ENCODE measurements at regions not wholly inside any gene's neighbourhood (a gene's known extent, or its start where the extent isn't known, plus 50 kb on each side); places are given as distances from the start of the nearest gene placed in this dataset.

DNA sequence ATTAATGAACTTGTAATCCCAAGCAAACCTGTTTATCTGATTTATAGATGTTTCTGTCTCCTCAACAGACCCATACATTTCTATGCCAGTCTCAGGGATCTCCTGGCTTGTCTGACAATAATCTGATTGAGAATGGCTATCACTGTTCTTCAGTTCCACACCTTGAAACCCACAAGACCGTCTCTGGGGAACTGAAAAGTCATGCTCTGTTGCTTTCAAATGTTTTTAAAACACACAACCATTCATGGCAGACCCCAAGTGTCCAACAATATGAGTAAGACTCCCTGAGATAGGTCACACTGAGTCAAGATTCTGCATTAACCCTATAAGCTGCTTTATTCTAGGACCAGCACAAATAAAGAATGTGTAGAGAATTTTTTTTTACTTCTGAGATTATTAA lies 611.2 kb upstream of the PLXNA2 start:
- H3K27me3 ChIP-seq (ENCODE audit: low read depth), result no peaks in the 10 kb centered on the region
- H3K9me3 ChIP-seq, result no peaks in the 10 kb centered on the region
- no peak overlapping the region for H3K4me3 ChIP-seq
- H3K36me3 ChIP-seq (replicated peaks), result no peaks in the 10 kb centered on the region
- DNase-seq (ENCODE audit: low spot score in 2 of 2), result no peak
- in situ Hi-C loops (cut with MboI; ENCODE audit: low sequenced_read_pairs), result no loop called here
- H3K4me1 ChIP-seq, result no peaks in the 10 kb centered on the region

GRCh38 chr1:208857465-208857864 lies 613.3 kb upstream of the PLXNA2 start:
- H3K27me3 ChIP-seq (ENCODE audit: low read depth), result no peaks in the 10 kb centered on the region
- H3K4me3 ChIP-seq, result no peak overlapping the region
- H3K4me1 ChIP-seq, result no peaks in the 10 kb centered on the region
- no peaks in the 10 kb centered on the region for H3K9me3 ChIP-seq
- in situ Hi-C loops (cut with MboI; ENCODE audit: low sequenced_read_pairs), result no loop called here
- DNase-seq (ENCODE audit: low spot score in 2 of 2), result no peak
- H3K36me3 ChIP-seq (replicated peaks), result no peaks in the 10 kb centered on the region

DNA sequence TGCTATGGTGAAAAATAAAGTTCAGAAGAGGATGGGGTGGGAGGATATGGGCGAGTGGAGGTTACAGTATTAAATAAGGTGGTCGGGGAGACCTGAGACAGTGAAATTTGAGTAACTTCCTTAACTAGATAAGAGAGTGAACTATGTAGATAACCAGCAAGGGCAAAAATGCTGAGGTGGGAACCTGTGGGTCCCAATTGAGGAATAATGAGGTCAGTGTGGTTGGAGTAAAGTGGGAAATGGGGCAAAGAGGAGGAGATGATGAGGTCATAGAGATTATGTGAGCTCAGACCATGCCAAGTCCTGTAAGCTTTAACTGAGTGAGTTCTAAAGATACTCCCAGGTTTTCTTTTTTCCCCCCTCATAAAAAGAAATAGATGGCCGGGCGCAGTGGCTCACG lies 614.6 kb upstream of the PLXNA2 start:
- Histone ChIP-seq H3K36me3 (replicated peaks) (no peaks in the 10 kb centered on the region), H3K9me3 (no peaks in the 10 kb centered on the region), H3K4me3 (no peak overlapping the region), H3K27me3 (ENCODE audit: low read depth) (no peaks in the 10 kb centered on the region), H3K4me1 (no peaks in the 10 kb centered on the region)
- in situ Hi-C loops (cut with MboI; ENCODE audit: low sequenced_read_pairs), result no loop called here
- no peak for DNase-seq (ENCODE audit: low spot score in 2 of 2)

- DNase-seq (ENCODE audit: low spot score in 2 of 2), result no peak
- in situ Hi-C loops (cut with MboI; ENCODE audit: low sequenced_read_pairs), result no loop called here
- no peak overlapping the region for H3K4me3 ChIP-seq
- H3K9me3 ChIP-seq, result no peaks in the 10 kb centered on the region
- H3K36me3 ChIP-seq (replicated peaks), result no peaks in the 10 kb centered on the region
- no peaks in the 10 kb centered on the region for H3K4me1 ChIP-seq
- H3K27me3 ChIP-seq (ENCODE audit: low read depth), result no peaks in the 10 kb centered on the region
These were observed 620.3 kb upstream of the PLXNA2 start for GRCh38 chr1:208864366-208864965.

GRCh38 chr1:208866386-208866955 lies 622.3 kb upstream of the PLXNA2 start:
- DNase-seq (ENCODE audit: low spot score in 2 of 2), result no peak
- in situ Hi-C loops (cut with MboI; ENCODE audit: low sequenced_read_pairs), result no loop called here

DNA sequence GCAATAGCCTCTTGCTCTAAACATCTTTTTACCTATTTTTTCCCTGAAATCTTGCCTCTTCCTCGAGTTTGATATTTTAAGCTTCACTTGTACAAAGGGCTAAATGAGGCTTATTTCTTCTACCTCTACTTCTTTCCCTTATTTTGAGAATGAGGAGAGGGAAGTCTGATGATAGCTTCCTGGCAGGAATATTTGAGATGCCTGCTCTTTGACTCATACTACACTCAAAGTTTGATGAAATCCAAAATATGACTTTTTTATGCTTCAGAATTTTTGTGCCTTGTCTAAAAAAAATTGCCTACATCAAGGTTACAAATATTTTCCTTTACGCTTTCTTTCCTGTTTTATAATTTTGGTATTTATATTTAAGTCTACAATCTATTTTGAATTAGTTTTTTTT lies 624.4 kb upstream of the PLXNA2 start:
- no peak for DNase-seq (ENCODE audit: low spot score in 2 of 2)

More at GRCh38 chr1:208866386-208866955, 622.3 kb upstream of the PLXNA2 start:
- Histone ChIP-seq H3K4me1 (no peaks in the 10 kb centered on the region), H3K4me3 (no peak overlapping the region), H3K27me3 (ENCODE audit: low read depth) (no peaks in the 10 kb centered on the region), H3K36me3 (replicated peaks) (no peaks in the 10 kb centered on the region), H3K9me3 (no peaks in the 10 kb centered on the region)

GRCh38 chr1:208874915-208875314 lies 630.7 kb upstream of the PLXNA2 start:
- no peak for DNase-seq (ENCODE audit: low spot score in 2 of 2)
- H3K4me3 ChIP-seq, result no peak overlapping the region
- in situ Hi-C loops (cut with MboI; ENCODE audit: low sequenced_read_pairs), result no loop called here
- no peaks in the 10 kb centered on the region for H3K27me3 ChIP-seq (ENCODE audit: low read depth)
- H3K4me1 ChIP-seq, result no peaks in the 10 kb centered on the region
- H3K9me3 ChIP-seq, result no peaks in the 10 kb centered on the region
- no peaks in the 10 kb centered on the region for H3K36me3 ChIP-seq (replicated peaks)

More for the DNA sequence above, 624.4 kb upstream of the PLXNA2 start:
- H3K27me3 ChIP-seq (ENCODE audit: low read depth), result no peaks in the 10 kb centered on the region
- in situ Hi-C loops (cut with MboI; ENCODE audit: low sequenced_read_pairs), result no loop called here
- no peaks in the 10 kb centered on the region for H3K9me3 ChIP-seq
- H3K4me3 ChIP-seq, result no peak overlapping the region
- H3K36me3 ChIP-seq (replicated peaks), result no peaks in the 10 kb centered on the region
- H3K4me1 ChIP-seq, result no peaks in the 10 kb centered on the region

- in situ Hi-C loops (cut with MboI; ENCODE audit: low sequenced_read_pairs), result no loop called here
- H3K4me3 ChIP-seq, result no peak overlapping the region
- H3K9me3 ChIP-seq, result no peaks in the 10 kb centered on the region
- no peaks in the 10 kb centered on the region for H3K36me3 ChIP-seq (replicated peaks)
- DNase-seq (ENCODE audit: low spot score in 2 of 2), result no peak
- H3K27me3 ChIP-seq (ENCODE audit: low read depth), result no peaks in the 10 kb centered on the region
- H3K4me1 ChIP-seq, result no peaks in the 10 kb centered on the region
These were observed 634.8 kb upstream of the PLXNA2 start for GRCh38 chr1:208879022-208879421.

- Histone ChIP-seq H3K36me3 (replicated peaks) (no peaks in the 10 kb centered on the region), H3K9me3 (no peaks in the 10 kb centered on the region), H3K4me3 (no peak overlapping the region), H3K4me1 (no peaks in the 10 kb centered on the region), H3K27me3 (ENCODE audit: low read depth) (no peaks in the 10 kb centered on the region)
- in situ Hi-C loops (cut with MboI; ENCODE audit: low sequenced_read_pairs), result no loop called here
- DNase-seq (ENCODE audit: low spot score in 2 of 2), result no peak
These were observed 636.4 kb upstream of the PLXNA2 start for GRCh38 chr1:208880433-208881100.

GRCh38 chr1:208885060-208885459 lies 640.9 kb upstream of the PLXNA2 start:
- Histone ChIP-seq H3K4me3 (no peak overlapping the region), H3K36me3 (replicated peaks) (no peaks in the 10 kb centered on the region), H3K9me3 (no peaks in the 10 kb centered on the region), H3K4me1 (no peaks in the 10 kb centered on the region), H3K27me3 (ENCODE audit: low read depth) (no peaks in the 10 kb centered on the region)
- in situ Hi-C loops (cut with MboI; ENCODE audit: low sequenced_read_pairs), result no loop called here
- DNase-seq (ENCODE audit: low spot score in 2 of 2), result no peak

- no peak for DNase-seq (ENCODE audit: low spot score in 2 of 2)
- in situ Hi-C loops (cut with MboI; ENCODE audit: low sequenced_read_pairs), result no loop called here
- no peaks in the 10 kb centered on the region for H3K4me1 ChIP-seq
These were observed 641.5 kb upstream of the PLXNA2 start for GRCh38 chr1:208885650-208886049.

DNA sequence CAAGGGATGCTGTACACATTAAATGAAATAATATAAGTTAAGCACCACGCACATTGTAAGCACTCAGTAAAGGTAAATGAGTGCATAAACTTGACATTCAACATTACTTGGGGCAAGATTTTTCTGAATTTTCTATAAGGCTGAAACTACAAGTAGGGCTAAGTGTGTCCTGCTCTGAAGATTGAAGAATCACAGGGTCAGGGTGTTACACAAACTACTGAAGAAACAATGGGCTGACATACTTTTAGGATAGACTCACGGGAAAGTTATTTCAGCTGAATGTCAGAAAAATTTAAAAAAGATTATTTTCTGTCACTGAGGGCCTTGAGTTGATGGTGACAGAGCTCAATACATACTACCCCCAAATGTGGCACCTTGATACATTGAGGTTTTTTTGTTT lies 644.2 kb upstream of the PLXNA2 start:
- Histone ChIP-seq H3K9me3 (no peaks in the 10 kb centered on the region), H3K36me3 (replicated peaks) (no peaks in the 10 kb centered on the region), H3K4me3 (no peak overlapping the region), H3K27me3 (ENCODE audit: low read depth) (no peaks in the 10 kb centered on the region), H3K4me1 (no peaks in the 10 kb centered on the region)
- in situ Hi-C loops (cut with MboI; ENCODE audit: low sequenced_read_pairs), result no loop called here
- no peak for DNase-seq (ENCODE audit: low spot score in 2 of 2)

More at GRCh38 chr1:208885650-208886049, 641.5 kb upstream of the PLXNA2 start:
- H3K4me3 ChIP-seq, result no peak overlapping the region
- H3K27me3 ChIP-seq (ENCODE audit: low read depth), result no peaks in the 10 kb centered on the region
- no peaks in the 10 kb centered on the region for H3K9me3 ChIP-seq
- no peaks in the 10 kb centered on the region for H3K36me3 ChIP-seq (replicated peaks)

DNA sequence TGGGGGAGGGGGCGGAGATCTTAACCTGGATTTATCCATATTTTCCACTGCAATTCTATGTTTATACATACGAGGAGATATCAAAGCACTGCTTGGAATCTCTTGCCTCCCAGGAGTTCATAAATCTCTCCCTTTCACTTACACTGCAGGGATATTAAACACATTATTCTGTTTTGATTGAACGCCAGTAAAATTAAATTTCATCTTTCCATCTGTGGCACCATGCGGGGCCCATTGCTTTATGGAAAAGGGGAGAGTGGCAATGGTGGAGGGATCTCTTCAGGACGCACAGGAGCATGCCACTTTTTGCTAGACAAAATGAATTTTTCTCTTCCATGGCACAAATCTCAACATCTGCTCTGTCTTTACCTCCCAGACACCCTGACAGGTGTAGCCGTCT lies 648.0 kb upstream of the PLXNA2 start:
- Histone ChIP-seq H3K4me1 (no peaks in the 10 kb centered on the region), H3K27me3 (ENCODE audit: low read depth) (no peaks in the 10 kb centered on the region), H3K36me3 (replicated peaks) (no peaks in the 10 kb centered on the region), H3K9me3 (no peaks in the 10 kb centered on the region), H3K4me3 (no peak overlapping the region)
- in situ Hi-C loops (cut with MboI; ENCODE audit: low sequenced_read_pairs), result no loop called here
- DNase-seq (ENCODE audit: low spot score in 2 of 2), result no peak

DNA sequence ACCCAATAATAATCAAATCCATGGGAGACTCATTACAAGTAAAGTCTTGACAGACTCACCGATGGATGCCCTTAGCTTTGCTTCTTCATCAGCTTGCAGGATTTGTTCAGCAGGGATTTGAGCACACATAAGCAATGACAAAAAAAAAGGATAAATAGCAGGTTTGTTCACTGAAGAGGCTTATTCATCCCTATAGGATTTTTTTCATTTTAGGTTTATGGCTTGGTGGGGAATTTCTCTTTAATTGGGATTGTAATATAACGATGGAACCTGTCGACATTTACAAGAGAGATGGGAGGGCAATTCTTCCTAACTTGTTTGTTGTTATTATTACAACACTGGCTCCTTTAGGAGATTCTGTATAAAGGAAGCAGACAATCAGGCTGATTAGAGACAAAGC lies 649.1 kb upstream of the PLXNA2 start:
- no peaks in the 10 kb centered on the region for H3K9me3 ChIP-seq
- no peaks in the 10 kb centered on the region for H3K4me1 ChIP-seq
- H3K36me3 ChIP-seq (replicated peaks), result no peaks in the 10 kb centered on the region
- no peak overlapping the region for H3K4me3 ChIP-seq
- in situ Hi-C loops (cut with MboI; ENCODE audit: low sequenced_read_pairs), result no loop called here
- DNase-seq (ENCODE audit: low spot score in 2 of 2), result no peak
- no peaks in the 10 kb centered on the region for H3K27me3 ChIP-seq (ENCODE audit: low read depth)
